ENCODE measurements at regions not wholly inside any gene's neighbourhood (a gene's known extent, or its start where the extent isn't known, plus 50 kb on each side); places are given as distances from the start of the nearest gene placed in this dataset.
A peak's percentile ranks its signal among the peaks of the same experiment; 100 is the strongest.

- Histone ChIP-seq H3K27ac (no peak overlapping the region), H3K4me3 (no peak overlapping the region), H3K9me3 (peaks cover 0 to 15% (median 0%) of the 10 kb centered on the region in 11 donors), H3K27me3 (no peaks in the 10 kb centered on the region), H3K4me1 (peaks cover 0 to 9% (median 0%) of the 10 kb centered on the region in 9 donors), H3K36me3 (no peaks in the 10 kb centered on the region)
- ATAC-seq (peak in 1 of 8 donors; percentile 28), DNase-seq (no peak)
- TF ChIP-seq CTCF (IDR thresholded peaks at IDR 0.05), result no peak
- intact Hi-C loops (cut with DNase I), result loop anchor here in 1 of 10 donors (10.0 kb wide), 1 partner anchor 258 kb away; no protein-coding TSS in a partner anchor
- 64 to 82% methylated on average over 1 of the region's 1 CpG for WGBS, 2 donors
Measured at GRCh38 chr3:81876826-81877225, 115.4 kb upstream of the GBE1 start.

- Histone ChIP-seq H3K36me3 (no peaks in the 10 kb centered on the region), H3K4me1 (peaks cover 0 to 15% (median 0%) of the 10 kb centered on the region in 9 donors), H3K4me3 (no peak overlapping the region), H3K27me3 (no peaks in the 10 kb centered on the region), H3K9me3 (peaks cover 0 to 7% (median 0%) of the 10 kb centered on the region in 11 donors), H3K27ac (no peak overlapping the region)
- DNase-seq (no peak), ATAC-seq (no peak)
- TF ChIP-seq CTCF (IDR thresholded peaks at IDR 0.05), result no peak
- intact Hi-C loops (cut with DNase I), result loop anchor here in 2 of 10 donors (5.0 to 10.0 kb wide), 2 partner anchors 258 to 260 kb away; no protein-coding TSS in a partner anchor
Measured at GRCh38 chr3:81874738-81875137, 113.3 kb upstream of the GBE1 start.

DNA sequence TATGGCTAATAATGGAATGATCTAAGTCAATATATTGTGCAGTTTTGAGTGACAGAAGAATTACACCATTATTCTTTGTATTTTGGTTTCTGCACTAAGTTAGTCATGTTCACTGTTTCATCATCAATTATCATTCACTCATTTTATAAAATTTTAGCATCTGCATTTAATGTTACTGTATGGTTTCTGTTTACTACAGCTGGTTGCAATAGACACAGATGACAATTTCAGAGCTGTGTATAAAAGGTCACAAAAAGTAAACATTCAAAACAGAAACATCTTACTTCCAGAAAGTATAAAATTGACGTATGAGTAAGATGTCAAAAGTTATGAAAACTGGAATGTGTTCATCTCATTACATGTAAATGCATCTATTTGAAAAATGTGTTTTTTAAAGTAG, 111.1 kb upstream of the GBE1 start:
- no peak for TF ChIP-seq CTCF (IDR thresholded peaks at IDR 0.05)
- no peaks in the 10 kb centered on the region for H3K27me3 ChIP-seq
- no peaks in the 10 kb centered on the region for H3K36me3 ChIP-seq
- DNase-seq, result no peak
- no peak overlapping the region for H3K4me3 ChIP-seq
- H3K27ac ChIP-seq, result no peak overlapping the region
- ATAC-seq, result no peak
- WGBS, 2 donors, result 74 to 92% methylated on average over 1 of the region's 1 CpG
- H3K9me3 ChIP-seq, result peaks cover 0 to 5% (median 0%) of the 10 kb centered on the region in 11 donors
- peaks cover 0 to 16% (median 4%) of the 10 kb centered on the region in 9 donors for H3K4me1 ChIP-seq
- intact Hi-C loops (cut with DNase I), result loop anchor here in 4 of 10 donors (2.0 to 10.0 kb wide), 3 partner anchors 260 to 262 kb away; no protein-coding TSS in a partner anchor

DNA sequence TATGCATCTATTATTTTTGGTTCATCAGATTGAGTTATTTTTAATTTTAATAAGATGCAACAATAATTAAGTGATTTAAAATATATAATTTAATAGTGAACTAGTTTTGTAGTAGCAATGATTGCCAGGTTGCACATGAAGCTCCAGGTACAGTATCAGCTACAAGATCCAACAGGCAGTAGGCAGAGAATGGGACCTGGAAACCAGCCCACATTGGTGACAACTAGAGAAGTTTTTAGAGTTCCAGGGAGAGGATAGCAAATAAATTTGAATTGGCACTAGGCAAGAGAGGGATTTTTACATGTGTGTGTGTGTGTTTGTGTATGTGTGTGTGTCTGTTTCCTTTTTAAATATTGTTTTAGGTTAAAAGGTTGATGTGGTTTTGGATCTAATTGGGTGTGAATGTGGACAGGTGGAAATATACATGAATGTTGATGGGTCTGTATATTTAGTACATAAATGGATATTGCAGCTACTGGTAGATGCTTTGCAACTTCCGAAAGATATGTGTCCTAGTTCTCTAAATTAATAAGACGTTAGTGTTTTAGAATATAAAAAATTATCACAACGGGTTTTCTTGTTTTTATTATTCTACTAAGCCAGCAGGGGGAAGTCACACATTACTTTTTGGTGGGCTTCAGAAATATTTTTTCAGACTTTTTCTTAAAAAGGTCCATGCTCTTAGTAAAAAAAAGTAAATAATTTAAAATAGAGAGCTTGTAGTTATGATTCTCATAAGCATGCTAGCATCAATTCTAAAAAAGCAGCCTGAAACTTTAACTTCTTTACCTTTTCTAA, 110.1 kb upstream of the GBE1 start:
- ATAC-seq (no peak), DNase-seq (no peak)
- Histone ChIP-seq H3K27me3 (no peaks in the 10 kb centered on the region), H3K27ac (no peak overlapping the region), H3K4me1 (peaks cover 0 to 8% (median 0%) of the 10 kb centered on the region in 9 donors), H3K36me3 (no peaks in the 10 kb centered on the region), H3K9me3 (peaks cover 0 to 5% (median 0%) of the 10 kb centered on the region in 11 donors), H3K4me3 (no peak overlapping the region)
- TF ChIP-seq CTCF (IDR thresholded peaks at IDR 0.05), result peak in 5 of 9 donors; percentile 30 to 53 (median 48)
- 43 to 59% methylated on average over 3 of the region's 3 CpGs for WGBS, 2 donors
- intact Hi-C loops (cut with DNase I), result loop anchor here in 4 of 10 donors (2.0 to 10.0 kb wide), 3 partner anchors 261 to 263 kb away; no protein-coding TSS in a partner anchor

Data from heart right ventricle (tissue), 16 donors.